Panc1 (cell line): ENCODE measurements at regions not wholly inside any gene's neighbourhood (a gene's known extent, or its start where the extent isn't known, plus 50 kb on each side); places are given as distances from the start of the nearest gene placed in this dataset.

ENCODE experiments used
- CTCF ChIP-seq: fragments of 450-650 bp; IDR thresholded peaks from 2 replicates; pipeline ENCODE4 v1.5.1; 2017; ENCODE audit warnings: mild to moderate bottlenecking
- POLR2AphosphoS5 ChIP-seq: IDR thresholded peaks from 2 replicates; pipeline ENCODE4 v1.6.1; 2012; ENCODE audit warnings: mild to moderate bottlenecking, low read depth, low read length, moderate library complexity
- REST ChIP-seq, 2 experiments: IDR thresholded peaks; 2 replicates each; pipeline ENCODE4 v1.6.1; 2011 to 2012; ENCODE audit warnings: low read depth in 2 of 2, control low read depth in 1 of 2, low read length in 1 of 2, mild to moderate bottlenecking in 1 of 2, moderate library complexity in 1 of 2; ENCODE audit not compliant: insufficient read depth in 1 of 2
- SIN3A ChIP-seq: IDR thresholded peaks from 2 replicates; pipeline ENCODE4 v1.6.1; 2012; ENCODE audit warnings: low read depth, mild to moderate bottlenecking, low read length, moderate library complexity, borderline replicate concordance; ENCODE audit not compliant: insufficient read depth
- TCF7L2 ChIP-seq: IDR thresholded peaks from 2 replicates; pipeline ENCODE4 v1.6.1; 2011; ENCODE audit warnings: mild to moderate bottlenecking, low read depth, low read length, inconsistent platforms

- no peak for TF ChIP-seq CTCF
- no peak for TF ChIP-seq POLR2AphosphoS5
- TF ChIP-seq SIN3A: no peak
- no peak for TF ChIP-seq REST (IDR thresholded peaks at IDR 0.05; ENCODE audit: insufficient read depth in 1 of 2, low read depth in 2 of 2, low read length in 1 of 2)
- TF ChIP-seq TCF7L2: no peak
These were observed 131.3 kb upstream of the PCDH20 start for GRCh38 chr13:61546911-61547310.
